COLO668 (cell line): ENCODE measurements at regions not wholly inside any gene's neighbourhood (a gene's known extent, or its start where the extent isn't known, plus 50 kb on each side); places are given as distances from the start of the nearest gene placed in this dataset.

Experiments used
- DNase-seq: peaks from one replicate; lab custom pipeline; 2025; ENCODE audit not compliant: unreplicated experiment; lab: John Stamatoyannopoulos, UW

GRCh38 chr13:76459863-76460262 is 426.3 kb downstream of the KCTD12 start:
- DNase-seq = no peak

GRCh38 chr13:76455960-76456359 is 430.2 kb downstream of the KCTD12 start:
- DNase-seq = no peak

- no peak for DNase-seq
Measured at GRCh38 chr13:76454991-76455390, 431.2 kb downstream of the KCTD12 start.

GRCh38 chr13:76449716-76450115 is 436.5 kb downstream of the KCTD12 start:
- no peak for DNase-seq

DNA sequence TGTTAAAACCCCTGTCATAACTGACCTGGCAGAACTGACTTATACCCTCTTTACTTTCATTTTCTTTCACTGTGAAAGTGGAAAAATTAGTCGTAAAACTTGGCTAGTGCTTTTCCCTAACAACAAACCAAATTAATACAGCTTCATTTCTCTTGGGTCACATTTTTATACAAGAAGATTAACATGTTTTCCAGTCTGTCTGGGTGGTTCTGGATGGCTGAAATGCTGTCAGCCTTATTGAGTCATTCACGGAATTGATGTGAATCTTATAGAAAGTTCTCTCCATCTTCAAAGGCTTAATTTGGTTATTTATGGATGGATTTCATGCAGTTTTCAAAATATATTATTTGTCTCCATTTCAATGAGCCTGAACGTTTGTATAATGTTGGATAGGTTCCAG is 440.0 kb downstream of the KCTD12 start:
- DNase-seq = no peak

- DNase-seq = no peak
Measured at GRCh38 chr13:76440568-76440967, 445.6 kb downstream of the KCTD12 start.

GRCh38 chr13:76439546-76439945 is 446.7 kb downstream of the KCTD12 start:
- no peak for DNase-seq

DNA sequence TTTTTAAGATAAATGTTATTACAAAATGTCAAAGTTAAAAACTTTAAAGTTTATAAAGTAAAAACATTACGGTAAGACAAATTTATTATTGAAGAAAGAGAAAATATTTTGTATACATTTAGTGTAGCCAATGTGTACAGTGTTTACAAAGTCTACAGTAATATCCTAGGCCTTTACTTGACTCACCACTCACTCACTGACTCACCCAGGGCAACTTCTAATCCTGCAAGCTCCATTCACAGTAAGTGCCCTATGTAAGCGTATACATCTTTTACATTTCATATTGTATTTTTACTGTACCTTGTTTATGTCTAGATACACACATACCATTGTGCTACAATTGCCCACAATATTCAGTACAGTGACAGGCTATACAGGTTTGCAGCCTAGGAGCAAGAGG is 448.2 kb downstream of the KCTD12 start:
- DNase-seq = no peak

DNA sequence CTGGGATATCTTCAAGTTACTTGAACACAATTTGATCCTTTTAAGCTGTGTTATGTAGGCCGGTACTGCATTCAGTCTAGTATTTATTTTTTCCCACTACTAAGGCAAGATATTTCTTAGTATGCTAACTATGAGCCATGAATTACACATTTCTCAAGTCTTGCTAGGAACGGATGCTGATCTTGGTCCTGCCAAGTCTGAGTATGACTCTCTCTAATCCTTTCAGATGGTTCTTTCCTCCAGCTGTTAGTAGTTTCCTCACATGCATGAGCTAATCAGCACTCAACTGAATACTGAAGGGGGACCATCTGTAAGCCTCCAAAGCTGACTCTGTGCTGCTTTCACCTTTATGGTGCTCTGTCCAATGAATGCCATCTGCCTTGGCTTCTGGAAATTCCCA is 460.3 kb downstream of the KCTD12 start:
- DNase-seq = no peak

DNA sequence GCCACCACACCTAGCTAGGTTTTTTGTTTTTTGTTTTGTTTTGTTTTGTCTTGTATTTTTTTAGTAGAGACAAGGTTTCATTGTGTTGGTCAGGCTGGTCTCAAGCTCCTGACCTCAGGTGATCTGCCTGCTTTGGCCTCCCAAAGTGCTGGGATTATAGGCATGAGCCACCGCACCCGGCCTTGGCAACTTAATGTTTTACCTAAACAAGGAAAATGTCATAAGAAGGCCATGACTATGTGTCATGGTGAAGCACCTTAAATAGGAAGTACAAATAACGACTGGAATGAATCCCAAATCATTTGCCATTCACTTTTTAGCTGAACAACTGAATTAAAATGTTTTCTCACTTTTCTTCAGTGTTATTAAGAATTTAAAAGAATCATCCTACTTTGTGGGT is 465.2 kb downstream of the KCTD12 start:
- DNase-seq = no peak

DNA sequence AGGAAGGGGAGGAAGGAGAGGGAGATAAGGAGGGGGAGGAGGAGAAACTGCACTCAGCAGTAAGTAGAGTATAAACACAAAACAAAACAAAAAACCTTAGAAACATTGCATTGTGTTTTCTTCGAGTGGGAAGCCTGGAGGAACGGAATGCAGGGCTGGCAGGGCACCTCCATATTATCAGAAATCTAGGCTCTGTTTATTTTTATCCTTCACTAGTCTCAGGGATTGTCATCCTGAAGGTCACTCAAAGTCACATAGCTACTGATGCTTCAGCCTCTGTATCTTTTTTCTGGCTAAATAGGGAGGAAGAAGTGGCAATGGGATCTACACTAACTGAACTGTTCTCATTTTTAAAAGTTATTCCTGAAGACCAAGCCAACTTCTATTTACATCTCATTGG is 467.8 kb downstream of the KCTD12 start:
- no peak for DNase-seq

DNA sequence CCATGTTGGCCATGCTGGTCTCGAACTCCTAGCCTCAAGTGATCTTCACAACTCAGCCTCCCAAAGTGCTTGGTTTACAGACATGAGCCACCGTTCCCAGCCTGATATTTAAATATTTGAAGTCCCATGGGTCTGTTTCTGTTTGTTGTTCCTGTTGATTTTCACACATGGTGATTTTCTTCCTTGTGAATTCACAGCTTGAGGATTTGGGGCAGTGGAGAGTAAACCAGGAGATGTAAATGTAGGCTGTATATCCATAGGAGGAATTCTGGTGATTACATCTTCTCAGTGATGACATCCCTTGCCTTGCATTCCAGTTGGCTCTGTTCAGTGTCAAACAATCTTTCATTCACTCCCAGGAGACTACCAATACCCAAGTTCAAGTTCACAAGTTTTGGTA is 471.9 kb downstream of the KCTD12 start:
- no peak for DNase-seq

- DNase-seq = no peak
Measured at GRCh38 chr13:76406243-76406642, 480.0 kb downstream of the KCTD12 start.

DNA sequence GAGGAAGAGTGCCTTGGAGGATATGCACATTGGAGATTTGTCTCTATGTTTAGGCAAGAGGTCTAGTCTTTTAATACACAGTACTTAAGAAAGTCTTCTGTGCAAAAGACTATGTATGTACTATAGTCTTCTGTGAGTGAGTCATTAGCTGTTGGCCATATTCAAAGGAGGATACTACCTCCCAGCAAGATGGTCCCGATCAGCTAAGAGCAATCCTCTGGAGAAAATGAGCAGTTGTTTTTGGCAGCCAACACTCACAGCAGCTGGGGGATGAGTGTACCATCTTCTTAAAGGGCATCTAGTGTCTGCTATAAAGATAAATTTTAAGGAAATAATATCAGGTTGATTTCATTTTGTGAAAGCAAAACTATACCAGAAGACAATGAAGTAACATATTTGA is 487.8 kb downstream of the KCTD12 start:
- no peak for DNase-seq

DNA sequence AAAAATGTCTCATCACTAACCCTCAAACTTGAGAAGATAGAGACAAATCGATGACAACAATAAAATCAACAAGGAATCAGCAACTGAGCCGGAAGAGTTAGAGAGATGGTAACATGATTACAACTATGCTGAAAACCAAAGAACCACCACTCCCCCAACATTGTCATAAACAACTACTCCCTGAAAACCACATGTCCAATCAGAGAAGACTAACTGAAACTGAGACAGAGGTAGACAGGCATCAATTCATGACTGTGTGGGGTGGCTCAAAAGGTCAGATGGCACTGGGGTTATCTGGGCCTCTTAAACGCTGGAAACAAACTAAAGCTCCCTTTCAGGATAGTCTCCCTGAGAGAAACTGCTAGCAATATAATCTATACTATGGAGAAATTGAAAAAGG is 488.8 kb downstream of the KCTD12 start:
- no peak for DNase-seq

DNA sequence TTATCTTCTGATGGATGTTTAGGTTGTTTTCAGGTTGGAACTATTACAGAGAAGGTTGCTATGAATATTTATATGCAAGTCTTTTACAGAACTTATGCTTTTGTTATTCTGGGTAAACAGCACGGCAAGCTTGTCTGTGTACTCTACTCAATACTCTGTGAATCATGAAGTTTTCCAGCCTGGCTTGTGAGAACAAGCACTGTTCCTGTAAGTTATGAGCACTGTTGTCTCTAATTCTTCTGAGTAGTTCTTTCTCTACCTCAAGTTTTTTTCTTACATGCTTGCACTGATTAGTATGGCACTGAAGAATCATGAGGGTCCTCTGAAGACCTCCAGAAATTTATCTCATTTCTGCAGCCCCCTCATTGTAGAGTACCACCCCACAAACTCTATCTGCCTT is 496.9 kb downstream of the KCTD12 start:
- no peak for DNase-seq

- no peak for DNase-seq
Measured at GRCh38 chr13:76387566-76387965, 498.6 kb downstream of the KCTD12 start.

DNA sequence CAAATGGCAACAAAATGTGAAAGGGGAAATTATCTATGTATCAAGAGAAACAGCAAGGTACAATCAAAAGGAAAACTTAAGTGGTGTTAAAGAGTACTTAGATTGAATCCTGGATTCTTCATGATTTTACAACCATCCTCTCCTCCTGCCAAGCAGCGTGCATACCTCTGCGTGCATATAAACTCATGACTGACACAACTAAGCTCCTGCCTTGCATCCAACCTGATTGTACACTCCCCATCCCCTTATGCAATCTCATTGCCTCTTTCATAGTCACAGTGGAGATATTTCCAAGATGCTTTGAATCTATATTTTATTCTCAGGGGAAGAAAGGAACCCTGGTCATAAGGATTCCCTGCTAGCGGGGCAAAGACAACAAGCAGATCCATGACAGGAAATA is 499.9 kb downstream of the KCTD12 start:
- DNase-seq = no peak

GRCh38 chr13:76385586-76385985 is 500.6 kb downstream of the KCTD12 start:
- no peak for DNase-seq

GRCh38 chr13:76383676-76384461 is 502.3 kb downstream of the KCTD12 start:
- no peak for DNase-seq

DNA sequence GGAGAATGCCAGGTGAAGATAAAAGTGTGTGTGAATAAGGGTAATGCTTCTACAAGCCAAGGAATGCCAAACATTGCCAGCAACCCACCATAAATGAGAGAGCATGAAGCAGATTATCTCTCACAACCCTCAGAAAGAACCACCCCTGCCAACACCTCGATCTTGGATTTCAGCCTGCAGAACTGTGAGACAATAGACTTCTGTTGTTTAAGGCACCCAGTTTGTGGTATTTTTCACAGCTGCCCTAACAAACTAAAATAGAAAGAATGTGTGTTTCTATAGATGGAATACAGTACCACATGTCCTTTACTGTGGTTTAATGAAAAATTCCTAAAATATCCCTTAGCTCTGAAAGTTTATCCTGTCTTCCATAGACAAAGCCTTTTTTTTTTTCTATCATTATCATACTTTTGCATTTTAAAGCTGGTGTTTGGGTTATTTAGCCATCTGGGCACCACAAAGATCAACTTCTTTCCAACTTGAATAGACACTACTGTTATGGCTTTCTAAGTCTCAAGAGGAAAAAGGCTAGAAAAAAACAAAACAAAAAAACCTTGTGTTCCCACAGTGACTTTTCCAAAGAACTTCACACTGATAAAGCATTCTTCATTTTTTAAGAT is 505.6 kb downstream of the KCTD12 start:
- DNase-seq = no peak

DNA sequence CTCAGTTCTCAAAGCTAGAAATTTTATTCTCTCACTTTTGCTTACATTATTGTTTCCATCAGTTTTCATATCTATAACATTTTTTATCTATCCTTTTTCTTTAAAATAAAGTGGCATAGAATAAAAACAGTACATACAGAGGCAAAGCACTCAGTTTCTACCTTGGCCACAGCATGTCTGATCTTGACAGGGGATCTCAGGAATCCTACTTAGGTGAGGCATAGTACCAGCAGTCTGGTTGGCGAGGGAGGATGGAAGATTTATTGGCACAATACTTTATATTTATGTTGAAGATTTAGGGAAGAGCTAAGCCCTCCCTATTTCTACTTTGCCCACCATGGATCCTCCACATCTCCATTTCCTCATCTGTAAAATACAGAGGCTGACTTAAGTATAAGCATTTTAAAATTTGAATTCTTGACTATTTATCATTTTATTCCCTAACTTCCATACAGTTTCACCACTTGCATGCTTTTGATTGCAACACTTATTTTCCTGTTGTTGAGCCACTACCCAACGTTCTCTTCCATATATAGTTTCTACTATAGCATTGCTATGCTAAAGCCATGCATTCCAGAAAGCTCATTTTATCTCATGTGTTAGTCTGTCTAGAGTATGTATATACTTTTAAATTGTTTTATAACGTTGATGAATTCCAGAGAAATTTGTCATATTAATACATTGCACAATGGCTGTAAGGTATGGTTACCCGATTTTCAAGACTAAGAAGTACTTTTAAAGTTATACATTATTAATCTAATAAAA is 506.7 kb downstream of the KCTD12 start:
- no peak for DNase-seq
